HG03432 (cell line): ENCODE measurements at regions not wholly inside any gene's neighbourhood (a gene's known extent, or its start where the extent isn't known, plus 50 kb on each side); places are given as distances from the start of the nearest gene placed in this dataset.
"Not testable (repeated sequence)": the region's sequence is repeated elsewhere in the genome, so short reads cannot be mapped to it uniquely, and the experiment has no call there.

Source experiments
- ATAC-seq: cut with Tn5 transposase; IDR thresholded peaks from one replicate; pipeline ENCODE4 v1.9.1; 2021; ENCODE audit warnings: mild to moderate bottlenecking, moderate library complexity; ENCODE audit not compliant: unreplicated experiment

DNA sequence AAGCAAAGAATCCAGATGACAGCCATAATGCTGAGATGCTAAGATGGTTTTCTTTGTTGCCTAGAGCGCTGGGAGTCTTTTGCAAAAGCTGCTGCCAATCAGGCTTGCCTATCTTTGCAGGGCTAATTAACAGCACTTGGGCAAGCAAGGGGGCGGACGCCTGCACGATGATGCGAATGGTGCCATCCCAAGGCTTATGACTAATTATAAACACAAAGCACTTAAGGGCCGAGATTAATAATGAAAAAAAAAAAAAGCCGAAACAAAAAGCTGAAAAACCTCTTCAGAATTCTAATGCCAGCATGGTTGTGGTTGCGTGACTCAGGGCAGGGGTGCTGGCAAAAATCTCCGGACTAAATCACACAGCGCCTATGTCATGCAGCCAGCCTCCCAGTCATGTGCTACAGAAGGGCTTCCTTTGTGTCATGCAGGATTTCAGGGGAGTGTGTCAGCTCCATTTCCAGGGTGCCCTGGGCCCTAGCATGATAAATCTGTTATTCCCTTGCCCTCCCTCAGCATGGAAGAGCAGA lies 185.0 kb upstream of the ANKRD28 start:
- no peak for ATAC-seq

DNA sequence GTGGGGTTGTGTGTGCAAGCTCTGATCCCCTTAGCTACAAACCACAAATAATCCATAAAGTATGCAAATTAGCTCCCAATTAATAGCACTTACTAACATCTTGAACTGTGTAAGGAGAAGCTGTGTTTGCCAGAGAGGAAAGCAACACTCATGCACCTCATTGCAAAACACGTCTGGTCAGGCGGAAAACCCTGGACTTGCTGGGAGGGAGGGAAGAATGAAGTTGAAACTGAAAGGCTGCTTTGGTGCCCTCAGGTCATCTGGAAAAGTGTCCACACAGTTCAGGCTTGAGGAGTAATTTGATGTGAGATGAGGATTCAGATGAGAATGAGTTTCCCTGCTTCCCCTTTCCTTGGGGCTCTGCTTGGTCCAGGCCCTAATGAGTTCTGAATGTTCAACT lies 185.5 kb upstream of the ANKRD28 start:
- no peak for ATAC-seq

DNA sequence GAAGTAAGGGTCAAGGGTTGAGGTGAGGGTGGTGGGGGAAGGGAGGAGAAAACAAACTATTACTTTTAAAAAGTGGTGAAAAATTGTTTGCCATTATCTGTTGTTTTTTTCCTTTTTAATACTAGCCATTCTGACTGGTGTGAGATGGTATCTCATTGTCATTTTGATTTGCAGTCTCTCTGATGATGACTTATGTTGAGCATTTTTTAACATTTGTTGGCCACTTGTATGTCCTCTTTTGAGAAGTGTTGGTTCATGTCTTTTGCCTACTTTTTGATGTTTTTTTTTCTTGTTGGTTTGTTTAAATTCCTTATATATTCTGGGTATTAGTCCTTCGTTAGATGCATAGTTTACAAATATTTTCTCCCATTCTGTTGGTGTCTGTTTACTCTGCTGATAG lies 185.9 kb upstream of the ANKRD28 start:
- no peak for ATAC-seq

DNA sequence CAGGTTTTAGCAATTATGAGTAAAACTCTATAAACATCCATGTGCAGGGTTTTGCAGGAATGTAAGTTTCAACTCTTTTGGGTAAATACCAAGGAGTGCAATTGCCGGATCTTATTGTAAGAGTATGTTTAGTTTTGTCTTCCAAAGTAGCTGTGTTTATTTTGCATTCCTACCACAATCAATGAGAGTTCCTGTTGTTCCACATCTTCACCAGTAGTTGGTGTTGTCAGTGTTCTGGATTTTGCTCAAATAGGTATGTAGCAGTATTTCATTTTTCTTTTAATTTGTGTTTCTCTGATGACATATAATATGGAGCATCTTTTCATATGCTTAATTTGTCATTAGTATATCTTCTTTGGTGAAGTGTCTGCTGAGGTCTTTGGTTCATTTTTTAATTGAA lies 185.1 kb upstream of the GALNT15 start:
- no peak for ATAC-seq

DNA sequence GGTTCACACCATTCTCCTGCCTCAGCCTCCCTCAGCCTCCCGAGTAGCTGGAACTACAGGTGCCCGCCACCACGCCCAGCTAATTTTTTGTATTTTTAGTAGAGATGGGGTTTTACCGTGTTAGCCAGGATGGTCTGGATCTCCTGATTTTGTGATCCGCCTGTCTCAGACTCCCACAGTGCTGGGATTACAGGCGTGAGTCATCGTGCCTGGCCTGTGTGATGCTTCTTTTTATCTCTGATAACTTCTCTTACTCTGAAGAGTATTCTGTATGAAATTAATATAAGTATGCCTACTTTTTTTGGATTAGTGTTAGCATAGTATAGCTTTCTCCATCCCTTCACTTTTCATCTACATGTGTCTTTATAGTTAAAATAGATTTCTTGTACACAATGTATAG lies 180.8 kb upstream of the GALNT15 start:
- not testable (repeated sequence) for ATAC-seq

DNA sequence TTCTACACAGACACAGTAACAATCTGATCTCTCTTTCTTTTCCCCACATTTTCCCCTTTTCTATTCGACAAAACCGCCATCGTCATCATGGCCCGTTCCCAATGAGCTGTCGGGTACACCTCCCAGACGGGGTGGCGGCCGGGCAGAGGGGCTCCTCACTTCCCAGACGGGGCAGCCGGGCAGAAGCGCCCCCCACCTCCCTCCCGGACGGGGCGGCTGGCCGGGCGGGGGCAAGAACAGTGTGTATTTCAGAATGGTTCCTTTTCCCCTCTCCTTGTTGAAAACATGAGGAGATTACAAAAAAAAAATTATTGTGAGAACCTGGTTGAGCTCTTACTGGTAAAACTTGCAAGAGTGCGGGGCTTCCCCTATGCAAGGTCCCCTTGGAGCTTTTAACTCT lies 178.0 kb upstream of the GALNT15 start:
- ATAC-seq, result not testable (repeated sequence)

DNA sequence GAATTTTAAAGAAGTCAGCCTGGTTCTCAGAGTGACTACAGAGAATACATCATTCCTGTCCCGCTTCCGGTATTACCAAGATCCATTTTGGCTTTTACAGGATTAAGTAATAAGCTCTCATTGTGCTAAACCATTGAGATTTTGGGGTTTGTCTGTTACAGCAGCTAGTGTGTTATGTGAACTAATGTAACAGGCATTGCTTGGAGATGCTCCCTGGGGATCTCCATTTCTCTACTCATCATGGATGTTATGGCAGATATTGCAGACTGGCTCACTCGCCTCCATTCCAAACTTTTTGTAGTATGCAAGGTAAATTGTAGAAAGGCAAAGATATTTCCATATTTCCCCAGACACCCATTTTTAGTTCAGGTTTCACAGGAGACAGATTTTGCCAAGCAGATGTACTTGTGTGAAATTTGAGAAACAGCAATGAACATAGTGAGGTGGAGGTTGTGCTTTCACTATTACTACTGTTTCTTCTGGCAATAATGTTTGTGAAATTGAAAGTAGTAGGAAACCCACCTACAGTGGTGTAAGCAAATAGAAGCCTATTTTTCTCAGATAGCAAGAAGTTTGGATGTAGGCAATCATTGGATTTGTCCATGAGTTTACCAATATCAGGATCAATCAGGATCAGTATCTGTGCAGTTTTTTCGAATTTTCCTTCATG lies 177.1 kb upstream of the GALNT15 start:
- ATAC-seq, result peak; percentile 75

DNA sequence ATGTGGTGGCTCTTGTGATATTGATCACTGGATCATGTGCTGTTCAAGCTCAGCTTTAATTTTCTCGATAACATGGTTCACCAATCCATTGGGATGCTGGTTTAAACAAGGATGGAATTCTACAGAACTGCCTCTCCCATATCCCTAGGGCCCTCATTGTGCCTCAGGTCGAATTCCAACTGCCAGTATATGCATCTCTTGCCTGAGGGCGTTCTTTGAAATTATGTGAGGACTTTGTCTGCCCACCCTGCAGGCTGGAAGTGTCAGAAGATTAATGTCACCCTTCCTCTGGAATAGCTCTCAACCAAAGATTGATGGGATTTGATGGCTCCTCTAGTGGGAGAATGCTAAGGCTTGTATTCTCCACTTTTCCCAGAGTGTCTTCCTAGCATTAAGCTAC lies 175.6 kb upstream of the GALNT15 start:
- no peak for ATAC-seq

DNA sequence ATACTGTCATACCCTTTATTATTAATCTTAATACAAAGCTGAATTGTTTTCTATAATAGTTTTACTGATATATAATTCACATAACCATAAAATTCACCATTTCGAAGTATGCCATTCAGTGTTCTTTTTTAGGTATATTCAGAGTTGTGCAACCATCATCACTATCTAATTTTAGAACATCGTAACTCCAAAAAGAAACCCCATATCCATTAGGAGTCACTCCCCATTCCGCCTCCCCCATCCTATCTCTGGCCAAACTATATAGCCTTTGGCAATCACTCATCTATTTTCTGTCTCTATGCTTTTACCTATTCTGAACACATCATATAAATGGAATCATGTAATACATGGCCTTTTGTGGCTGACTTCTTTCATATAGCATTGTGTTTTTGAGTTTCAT lies 169.7 kb upstream of the GALNT15 start:
- no peak for ATAC-seq

DNA sequence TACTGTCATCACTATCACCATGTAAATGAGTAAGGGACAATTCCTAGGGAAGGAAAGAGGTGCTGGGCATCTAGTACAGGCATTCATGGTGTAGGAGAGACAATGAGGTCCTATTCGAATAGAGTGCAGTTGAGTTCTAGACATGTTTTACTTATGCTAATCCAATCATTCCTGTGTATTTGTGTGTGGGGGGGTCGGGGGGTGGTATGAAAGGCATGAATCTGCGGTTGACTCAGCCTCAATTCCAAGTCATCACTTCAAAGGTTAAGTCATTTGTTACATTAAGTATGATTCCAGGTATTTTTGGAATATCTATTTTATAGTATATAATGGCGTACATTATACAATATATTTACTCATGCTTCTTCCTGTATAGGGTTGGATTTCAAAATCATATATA lies 163.1 kb upstream of the GALNT15 start:
- ATAC-seq, result no peak

DNA sequence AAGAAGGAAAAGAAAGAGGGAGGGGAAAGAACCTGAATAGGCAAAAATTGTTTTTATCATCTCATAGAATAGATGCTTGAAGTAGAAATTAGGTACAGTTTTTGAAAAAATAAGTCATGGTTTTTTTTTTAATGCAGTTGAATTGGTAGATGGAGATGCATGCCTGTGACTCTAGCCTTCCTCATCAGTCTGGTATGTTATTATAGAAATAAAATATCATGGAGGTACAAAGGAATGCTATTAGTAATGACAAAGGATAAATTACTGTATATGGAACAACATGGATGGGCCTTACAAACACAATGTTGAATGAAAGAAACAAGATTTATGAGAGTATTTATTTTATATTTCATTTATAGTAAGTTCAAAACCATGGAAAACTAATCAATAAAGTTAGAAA lies 162.4 kb upstream of the GALNT15 start:
- ATAC-seq, result no peak

DNA sequence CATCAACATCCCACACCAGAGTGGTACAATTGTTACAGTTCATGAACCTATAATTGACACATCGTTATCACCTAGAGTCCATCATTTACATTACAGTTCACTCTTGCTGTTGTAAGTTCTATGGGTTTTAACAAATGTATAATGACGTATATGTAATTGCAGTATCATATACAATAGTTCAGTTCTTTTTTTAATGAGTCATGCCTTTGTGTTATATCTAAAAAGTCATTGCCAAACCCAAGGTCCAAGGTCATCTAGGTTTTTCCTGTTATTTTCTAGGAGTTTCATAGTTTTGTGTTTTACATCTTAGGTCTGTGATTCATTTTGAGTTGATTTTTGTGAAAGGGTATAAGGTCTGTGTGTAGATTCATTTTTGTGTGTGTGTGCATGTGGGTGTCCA lies 160.9 kb upstream of the GALNT15 start:
- no peak for ATAC-seq

DNA sequence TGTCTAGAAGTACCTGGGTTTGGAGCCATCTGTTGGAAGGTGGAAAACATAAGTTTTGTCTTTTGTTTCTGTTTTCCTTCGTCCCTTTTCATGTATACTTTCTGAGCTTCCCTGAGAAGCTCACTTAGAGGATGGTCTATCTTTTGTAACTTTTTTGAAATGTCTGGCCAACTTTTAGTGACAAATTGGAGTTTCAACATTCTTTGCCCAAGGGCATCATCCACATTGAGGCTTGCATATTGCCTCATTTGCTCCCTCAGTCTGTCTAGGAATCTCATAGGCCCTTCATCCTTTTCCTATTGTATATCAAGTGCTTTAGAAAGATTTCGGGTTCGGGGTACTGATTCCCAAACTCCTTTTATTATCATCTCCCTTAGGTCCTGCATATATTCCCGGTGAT lies 152.7 kb upstream of the GALNT15 start:
- ATAC-seq, result not testable (repeated sequence)

DNA sequence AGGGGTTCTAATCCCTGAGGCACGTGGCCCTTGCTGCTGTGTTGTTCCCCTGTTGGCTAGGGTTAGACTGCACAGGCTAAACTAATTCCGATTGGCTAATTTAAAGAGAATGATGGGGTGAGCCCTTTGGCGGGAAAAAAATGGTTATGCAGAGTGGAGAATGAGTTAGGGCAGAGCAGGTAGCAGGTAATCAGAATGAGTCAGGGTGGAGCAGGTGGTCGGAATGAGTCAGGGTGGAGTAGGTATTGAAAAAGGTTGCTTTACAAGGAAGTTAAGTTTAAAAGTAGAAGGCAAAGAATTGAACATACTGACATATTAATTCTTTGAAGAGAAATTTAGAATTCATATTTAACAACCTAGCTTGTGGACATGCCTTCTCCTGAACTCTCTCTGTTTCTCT lies 150.6 kb upstream of the GALNT15 start:
- not testable (repeated sequence) for ATAC-seq

DNA sequence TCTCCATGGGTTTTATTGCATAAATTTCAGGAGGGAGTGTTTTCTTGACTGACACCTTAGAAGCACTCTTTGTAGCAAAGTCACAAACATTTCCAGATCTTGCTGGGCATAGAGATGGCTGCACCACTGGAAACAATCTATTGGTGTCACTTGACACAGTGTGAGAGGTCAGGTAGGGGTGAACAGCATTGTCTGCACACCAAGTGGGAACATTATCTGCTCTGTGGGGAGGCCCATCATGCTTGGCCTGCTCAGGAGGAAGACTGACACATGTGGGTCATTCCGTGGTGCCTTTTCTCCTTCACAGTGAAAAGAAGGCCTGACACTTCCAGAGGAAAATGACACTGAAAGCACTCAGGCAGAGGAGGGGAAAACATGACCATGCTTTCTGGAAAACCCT lies 149.9 kb upstream of the GALNT15 start:
- ATAC-seq, result no peak

DNA sequence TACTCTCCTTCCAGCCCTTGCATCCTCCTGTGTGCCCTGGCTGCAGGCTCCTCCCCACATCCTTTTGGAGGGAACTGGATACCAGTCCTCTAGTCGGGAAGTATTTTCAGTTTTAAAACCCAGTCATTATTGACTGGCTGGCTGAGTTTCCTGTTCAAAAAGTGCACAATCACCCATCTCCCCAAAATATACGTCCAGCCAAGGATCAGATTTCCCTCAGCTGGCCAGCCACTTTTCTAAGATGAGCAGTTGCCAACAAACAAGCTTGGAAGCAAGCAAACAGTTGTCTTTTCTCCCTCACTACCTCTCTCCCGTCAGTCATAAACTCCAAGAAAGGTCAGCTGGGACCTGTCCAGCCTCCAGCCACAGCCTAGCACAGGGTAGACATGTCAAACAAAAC lies 147.7 kb upstream of the GALNT15 start:
- no peak for ATAC-seq

DNA sequence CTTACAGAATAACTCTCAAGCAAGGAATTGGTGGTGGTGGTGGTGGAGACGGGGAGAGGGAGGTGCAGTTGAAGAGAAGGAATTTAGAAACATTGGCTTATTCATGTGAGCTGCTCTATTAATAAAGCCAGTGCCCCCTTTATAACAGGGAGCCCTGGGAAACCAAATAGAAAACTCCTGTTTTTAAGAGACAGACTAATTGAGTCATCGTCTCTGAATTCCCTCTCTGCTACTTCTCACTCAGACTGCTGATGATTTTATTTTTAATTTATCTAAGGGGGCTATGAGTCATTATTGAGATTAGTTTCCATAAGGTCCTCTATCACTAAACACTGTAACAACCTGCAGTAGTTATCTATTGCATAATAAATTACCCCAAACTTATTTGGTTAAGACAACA lies 145.9 kb upstream of the GALNT15 start:
- no peak for ATAC-seq

DNA sequence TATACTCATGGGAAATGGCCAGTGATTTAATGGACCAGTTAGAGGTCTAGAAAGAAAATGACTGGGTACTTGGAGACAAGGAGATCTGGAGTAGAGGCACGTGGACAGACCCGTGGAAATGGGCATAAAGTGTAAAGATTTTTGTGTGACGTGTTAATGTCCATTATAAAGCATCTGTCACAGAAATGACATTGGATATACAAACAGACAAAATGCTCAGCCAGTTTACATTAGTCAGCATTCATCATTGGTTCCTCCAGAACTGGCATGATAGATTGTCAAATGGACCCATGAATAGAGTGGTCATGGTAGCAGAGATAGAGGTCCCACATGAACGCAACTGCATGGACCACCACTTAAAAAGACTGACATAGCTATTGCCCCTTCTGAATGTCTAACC lies 144.1 kb upstream of the GALNT15 start:
- ATAC-seq, result no peak

DNA sequence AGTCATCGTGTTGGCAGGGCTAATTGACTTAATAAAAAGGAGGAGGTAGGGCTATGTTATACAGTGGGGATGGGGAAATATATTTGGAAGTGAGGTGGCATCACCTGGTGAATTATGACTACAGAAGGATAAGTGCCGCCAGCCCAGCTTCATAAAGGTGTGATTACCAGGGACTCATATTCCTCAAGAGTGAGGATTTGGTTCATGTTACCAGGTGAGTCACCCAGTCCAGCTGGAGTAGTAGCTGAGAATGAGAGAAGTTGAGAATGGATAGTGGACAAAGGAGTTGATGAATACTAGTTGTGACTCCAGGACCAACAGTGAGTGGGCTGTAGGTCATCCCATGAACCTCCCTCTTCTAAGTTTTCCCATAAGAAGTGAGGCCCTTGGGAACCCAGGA lies 143.0 kb upstream of the GALNT15 start:
- no peak for ATAC-seq

DNA sequence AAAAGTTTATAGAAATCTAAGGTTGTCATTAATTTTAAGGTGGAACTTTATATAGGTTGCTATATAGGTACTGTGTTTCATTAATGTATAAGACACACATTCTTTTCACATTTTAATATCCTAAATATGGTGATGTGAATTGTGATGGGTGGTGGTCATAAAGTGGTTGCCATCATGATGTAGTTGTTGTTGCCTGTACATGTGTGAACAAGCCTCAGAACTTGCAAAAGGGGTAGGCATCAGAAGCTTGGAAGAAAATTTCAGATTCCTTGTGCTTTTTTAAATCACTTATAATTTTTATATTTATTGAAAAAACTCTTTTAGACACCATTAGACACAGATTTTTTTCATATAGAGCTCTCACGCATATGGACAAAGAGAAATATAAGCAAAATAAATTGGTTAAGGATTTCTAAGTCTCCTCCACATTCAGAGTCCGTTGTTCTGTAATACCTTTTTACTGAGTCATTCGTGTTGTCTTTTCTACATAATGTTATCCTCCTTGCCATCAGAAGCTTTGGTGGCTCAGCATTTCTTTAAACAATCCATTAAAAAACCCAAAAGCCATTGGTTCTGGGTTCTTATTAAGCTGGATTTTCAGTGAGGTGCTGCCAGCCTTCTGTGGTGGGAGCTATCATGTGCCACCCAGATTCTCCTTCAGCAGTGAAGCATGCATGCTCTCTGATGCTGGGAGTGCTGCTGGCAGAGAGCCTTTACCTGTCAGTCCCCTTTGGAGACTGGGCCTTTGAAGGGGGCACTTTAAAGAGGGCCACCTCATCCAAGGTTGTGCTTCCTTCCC lies 140.4 kb upstream of the GALNT15 start:
- no peak for ATAC-seq

DNA sequence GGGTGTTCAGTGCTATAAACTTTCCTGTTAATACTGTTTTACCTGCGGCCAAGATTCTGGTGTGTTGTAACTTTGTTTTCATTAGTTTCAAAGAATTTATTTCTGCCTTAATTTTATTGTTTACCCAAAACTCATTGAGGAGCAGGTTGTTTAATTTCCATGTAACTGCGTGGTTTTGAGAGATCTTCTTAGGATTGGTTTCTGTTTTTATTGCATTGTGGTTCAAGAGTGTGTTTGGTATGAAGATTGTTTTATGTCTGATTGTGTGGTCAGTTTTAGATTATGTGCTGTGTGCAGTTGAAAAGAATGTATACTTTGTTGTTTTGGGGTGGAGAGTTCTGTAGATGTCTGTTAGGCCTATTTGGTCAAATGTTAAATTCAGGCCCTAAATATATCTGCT lies 133.5 kb upstream of the GALNT15 start:
- no peak for ATAC-seq
